Esophagus squamous epithelium (tissue), 4 donors: ENCODE measurements at regions not wholly inside any gene's neighbourhood (a gene's known extent, or its start where the extent isn't known, plus 50 kb on each side); places are given as distances from the start of the nearest gene placed in this dataset.

Experiments
- CTCF ChIP-seq, 6 experiments: fragments of 450-650 bp in 4 of 6; fragments of 200-600 bp in 2 of 6; sonication (generic) in 2 of 6; IDR thresholded peaks; one replicate each; pipeline ENCODE4 v1.5.1; 2016 to 2019; ENCODE audit warnings: antibody characterized with exemption in 6 of 6, mild to moderate bottlenecking in 4 of 6, moderate library complexity in 4 of 6
- POLR2A ChIP-seq, 4 donors: fragments of 450-650 bp; IDR thresholded peaks; one replicate each; pipeline ENCODE4 v1.6.1; 2017; ENCODE audit warnings: antibody characterized with exemption in 4 of 4, mild to moderate bottlenecking in 4 of 4, moderate library complexity in 3 of 4

GRCh38 chr5:173668245-173668800 is 51.9 kb upstream of the BOD1 start:
- TF ChIP-seq CTCF (IDR thresholded peaks at IDR 0.05): no peak
- no peak for TF ChIP-seq POLR2A (IDR thresholded peaks at IDR 0.05)
